Prostate gland (tissue), 2 donors: ENCODE measurements at regions not wholly inside any gene's neighbourhood (a gene's known extent, or its start where the extent isn't known, plus 50 kb on each side); places are given as distances from the start of the nearest gene placed in this dataset.

Source experiments
- DNase-seq: peaks from one replicate; pipeline ENCODE4 v3.0.0-alpha.2; 2019; ENCODE audit warnings: low spot score
- H3K27ac ChIP-seq, 2 donors: fragments of 200-600 bp; sonication (generic); 2 replicates each; pipeline ENCODE4 v1.5.1; 2017 to 2019
- H3K27me3 ChIP-seq: fragments of 200-600 bp; sonication (generic); replicated peaks from 2 replicates; pipeline ENCODE4 v1.5.1; 2019; ENCODE audit not compliant: insufficient read depth
- H3K36me3 ChIP-seq, 2 donors: fragments of 200-600 bp; sonication (generic); 1 replicate in 1 of 2; 2 replicates in 1 of 2; pipeline versions ENCODE4 v1.5.1 to v1.8.1; 2017 to 2019
- H3K4me1 ChIP-seq: fragments of 200-600 bp; sonication (generic); replicated peaks from 2 replicates; pipeline ENCODE4 v1.5.1; 2019
- H3K4me3 ChIP-seq, 2 donors: fragments of 200-600 bp; sonication (generic); 2 replicates each; pipeline ENCODE4 v1.5.1; 2017 to 2019
- H3K9me3 ChIP-seq: fragments of 200-600 bp; sonication (generic); 2 replicates; pipeline ENCODE4 v1.5.1; 2017
- CTCF ChIP-seq, 4 experiments: fragments of 200-600 bp in 2 of 4; fragments of 450-650 bp in 2 of 4; sonication (generic) in 2 of 4; IDR thresholded peaks; 1 replicate in 3 of 4; 2 replicates in 1 of 4; pipeline ENCODE4 v1.5.1; 2016 to 2019; ENCODE audit warnings: antibody characterized with exemption in 4 of 4, mild to moderate bottlenecking in 2 of 4, moderate library complexity in 2 of 4
- POLR2A ChIP-seq: fragments of 450-650 bp; IDR thresholded peaks from one replicate; pipeline ENCODE4 v1.6.1; 2016; ENCODE audit warnings: antibody characterized with exemption, mild to moderate bottlenecking
- POLR2AphosphoS5 ChIP-seq: sonication (generic); formaldehyde crosslinking; IDR thresholded peaks from one replicate; pipeline ENCODE4 v1.6.1; 2017; ENCODE audit warnings: antibody characterized with exemption
- WGBS: methylation state at CpG from one replicate; pipeline ENCODE4 v1.1.5; 2018; 5-methylcytosine and 5-hydroxymethylcytosine counted together
- intact Hi-C: fragments of 100-400 bp; cut with DNase I; formaldehyde crosslinking; loops from one replicate; pipeline ENCODE4 v1.14.2; 2022

DNA sequence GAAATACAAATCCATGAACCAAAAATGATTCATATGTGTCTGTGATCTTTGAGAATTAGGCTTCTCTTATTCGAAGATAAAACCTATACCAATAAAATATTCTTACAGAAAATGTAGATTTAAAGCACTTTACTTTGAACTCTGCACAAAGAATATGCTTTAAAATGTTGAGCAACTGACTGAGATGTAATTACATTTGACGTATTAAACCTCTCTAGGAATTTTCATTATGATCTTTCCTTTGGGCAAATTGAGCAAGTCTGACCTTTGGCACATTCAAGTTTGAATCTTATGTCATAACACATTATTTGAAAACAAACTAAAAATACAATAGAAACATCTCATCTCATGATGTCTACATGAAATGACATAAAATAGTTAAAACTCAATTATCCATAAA is 69.2 kb upstream of the AHR start:
- 81% methylated on average over 2 of the region's 2 CpGs for WGBS

DNA sequence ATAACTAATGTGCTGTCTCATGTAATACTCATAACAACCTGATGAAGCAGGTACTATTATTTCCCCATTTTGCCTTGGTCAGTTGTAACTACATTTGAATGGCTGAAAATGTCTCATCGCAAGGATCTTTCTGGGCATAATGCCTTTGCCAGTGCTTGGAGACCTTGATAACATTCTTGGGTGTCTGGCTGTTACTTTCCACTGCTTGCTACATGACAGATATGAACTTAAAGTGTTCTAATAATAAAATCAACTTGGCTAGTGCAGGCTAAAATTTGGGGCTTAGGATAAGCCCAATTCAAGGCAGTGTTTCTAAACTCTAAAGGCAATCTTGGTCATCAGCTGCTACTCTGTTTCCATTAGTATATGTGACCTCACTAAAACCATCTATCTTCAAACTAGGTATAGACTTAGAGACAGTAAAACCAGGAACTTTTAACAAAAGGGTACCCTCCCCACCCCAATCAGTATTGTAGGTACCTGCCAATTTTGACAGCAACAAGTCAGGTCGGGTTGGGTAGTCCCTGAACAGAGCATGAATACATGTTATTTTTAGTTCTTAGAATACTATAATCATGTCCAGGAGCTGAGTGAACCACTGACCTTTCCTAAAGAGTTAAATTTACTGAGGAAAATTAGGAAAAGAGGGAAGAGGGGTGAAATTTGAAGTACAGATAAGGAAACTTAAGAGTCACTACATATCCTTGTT is 68.2 kb upstream of the AHR start:
- Histone ChIP-seq H3K4me3 (no peak overlapping the region), H3K4me1 (no peaks in the 10 kb centered on the region), H3K36me3 (no peaks in the 10 kb centered on the region), H3K9me3 (no peaks in the 10 kb centered on the region), H3K27ac (no peak overlapping the region), H3K27me3 (no peaks in the 10 kb centered on the region)
- WGBS, result 72% methylated on average over 2 of the region's 2 CpGs
- no peak for DNase-seq
- intact Hi-C loops, result no loop called here
- no peak for TF ChIP-seq POLR2A
- no peak for TF ChIP-seq POLR2AphosphoS5
- no peak for TF ChIP-seq CTCF (IDR thresholded peaks at IDR 0.05)

More for the DNA sequence above, 69.2 kb upstream of the AHR start:
- intact Hi-C loops, result no loop called here
- H3K9me3 ChIP-seq, result no peaks in the 10 kb centered on the region
- no peaks in the 10 kb centered on the region for H3K4me1 ChIP-seq
- no peaks in the 10 kb centered on the region for H3K36me3 ChIP-seq
- no peaks in the 10 kb centered on the region for H3K27me3 ChIP-seq
- no peak overlapping the region for H3K27ac ChIP-seq
- no peak for DNase-seq
- H3K4me3 ChIP-seq, result no peak overlapping the region
- TF ChIP-seq POLR2A (no peak), POLR2AphosphoS5 (no peak), CTCF (IDR thresholded peaks at IDR 0.05) (no peak)

- intact Hi-C loops, result no loop called here
- Histone ChIP-seq H3K4me1 (no peaks in the 10 kb centered on the region), H3K27ac (no peak overlapping the region), H3K36me3 (no peaks in the 10 kb centered on the region), H3K9me3 (no peaks in the 10 kb centered on the region), H3K27me3 (no peaks in the 10 kb centered on the region), H3K4me3 (no peak overlapping the region)
- no peak for TF ChIP-seq POLR2AphosphoS5
- TF ChIP-seq CTCF (IDR thresholded peaks at IDR 0.05), result no peak
- TF ChIP-seq POLR2A, result no peak
- 59% methylated on average over 2 of the region's 2 CpGs for WGBS
- DNase-seq, result no peak
Observed at GRCh38 chr7:17233603-17234002, 64.8 kb upstream of the AHR start.

- Histone ChIP-seq H3K9me3 (no peaks in the 10 kb centered on the region), H3K36me3 (no peaks in the 10 kb centered on the region), H3K27ac (no peak overlapping the region), H3K4me3 (no peak overlapping the region), H3K27me3 (no peaks in the 10 kb centered on the region), H3K4me1 (no peaks in the 10 kb centered on the region)
- TF ChIP-seq POLR2A (no peak), POLR2AphosphoS5 (no peak), CTCF (IDR thresholded peaks at IDR 0.05) (no peak)
- no peak for DNase-seq
- WGBS, result 81% methylated on average over 2 of the region's 2 CpGs
- intact Hi-C loops, result no loop called here
Observed at GRCh38 chr7:17234030-17234397, 64.4 kb upstream of the AHR start.

DNA sequence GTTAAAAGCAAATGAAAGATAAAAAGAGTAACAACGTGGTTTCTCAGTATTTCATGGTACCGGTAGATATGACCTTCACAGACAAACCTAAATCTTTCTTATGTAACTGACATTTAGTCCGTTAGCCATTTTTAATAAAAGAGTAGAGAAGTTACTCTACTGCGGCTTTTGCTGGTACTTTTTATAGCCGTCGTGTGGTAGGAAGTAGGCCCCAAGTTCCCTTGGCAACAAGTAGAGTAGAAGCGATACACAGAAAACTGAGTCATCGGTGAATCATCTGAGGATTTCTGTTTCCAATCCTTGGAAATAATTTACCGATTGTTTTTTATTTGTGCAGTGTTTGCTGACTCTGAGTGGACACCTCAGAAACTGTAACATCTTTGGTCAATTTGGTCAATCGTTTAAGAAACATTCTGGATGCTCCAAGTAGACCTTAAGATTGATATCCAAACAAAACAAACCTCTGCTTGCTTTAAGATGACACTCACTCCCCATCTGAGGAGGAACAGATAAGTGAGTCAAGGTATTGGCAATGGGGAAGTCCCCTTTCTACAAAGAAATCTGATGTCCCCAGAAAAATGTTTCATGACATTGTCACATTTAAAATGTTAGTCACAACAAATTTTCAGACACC is 63.9 kb upstream of the AHR start:
- H3K36me3 ChIP-seq, result no peaks in the 10 kb centered on the region
- 73% methylated on average over 10 of the region's 10 CpGs for WGBS
- DNase-seq, result no peak
- no peak for TF ChIP-seq POLR2AphosphoS5
- TF ChIP-seq POLR2A, result no peak
- no peak for TF ChIP-seq CTCF (IDR thresholded peaks at IDR 0.05)
- H3K9me3 ChIP-seq, result no peaks in the 10 kb centered on the region
- H3K4me1 ChIP-seq, result no peaks in the 10 kb centered on the region
- H3K27ac ChIP-seq, result no peak overlapping the region
- intact Hi-C loops, result no loop called here
- H3K27me3 ChIP-seq, result no peaks in the 10 kb centered on the region
- H3K4me3 ChIP-seq, result no peak overlapping the region
